Panc1 (cell line): ENCODE measurements at regions not wholly inside any gene's neighbourhood (a gene's known extent, or its start where the extent isn't known, plus 50 kb on each side); places are given as distances from the start of the nearest gene placed in this dataset.

Experiments
- CTCF ChIP-seq: fragments of 450-650 bp; IDR thresholded peaks from 2 replicates; pipeline ENCODE4 v1.5.1; 2017; ENCODE audit warnings: mild to moderate bottlenecking
- POLR2AphosphoS5 ChIP-seq: IDR thresholded peaks from 2 replicates; pipeline ENCODE4 v1.6.1; 2012; ENCODE audit warnings: mild to moderate bottlenecking, low read depth, low read length, moderate library complexity
- REST ChIP-seq, 2 experiments: IDR thresholded peaks; 2 replicates each; pipeline ENCODE4 v1.6.1; 2011 to 2012; ENCODE audit warnings: low read depth in 2 of 2, control low read depth in 1 of 2, low read length in 1 of 2, mild to moderate bottlenecking in 1 of 2, moderate library complexity in 1 of 2; ENCODE audit not compliant: insufficient read depth in 1 of 2
- SIN3A ChIP-seq: IDR thresholded peaks from 2 replicates; pipeline ENCODE4 v1.6.1; 2012; ENCODE audit warnings: low read depth, mild to moderate bottlenecking, low read length, moderate library complexity, borderline replicate concordance; ENCODE audit not compliant: insufficient read depth
- TCF7L2 ChIP-seq: IDR thresholded peaks from 2 replicates; pipeline ENCODE4 v1.6.1; 2011; ENCODE audit warnings: mild to moderate bottlenecking, low read depth, low read length, inconsistent platforms

- no peak for TF ChIP-seq CTCF
- TF ChIP-seq REST (IDR thresholded peaks at IDR 0.05; ENCODE audit: insufficient read depth in 1 of 2, low read depth in 2 of 2, low read length in 1 of 2), result no peak
- TF ChIP-seq POLR2AphosphoS5, result no peak
- TF ChIP-seq SIN3A, result no peak
- no peak for TF ChIP-seq TCF7L2
These were observed 207.9 kb upstream of the SALL3 start for GRCh38 chr18:78771496-78772359.
